HCT116 (cell line): ENCODE measurements at regions not wholly inside any gene's neighbourhood (a gene's known extent, or its start where the extent isn't known, plus 50 kb on each side); places are given as distances from the start of the nearest gene placed in this dataset.

Experiments
- ATAC-seq: fragments of 200-7000 bp; cut with Tn5 transposase; 2 replicates; pipeline ENCODE4 v1.9.1; 2020; ENCODE audit warnings: mild to moderate bottlenecking, moderate library complexity
- BruUV-seq: library from RNA; stranded (reverse); fragments of 400-500 nt; replicated peaks from 2 replicates; lab custom pipeline; 2021; lab: Mats Ljungman, UMichigan
- CTCF ChIA-PET: fragments of 300-600 bp; sonication (Branson Sonifier 250); formaldehyde crosslinking; loops from one replicate; lab custom pipeline; 2021; ENCODE audit warnings: antibody characterized with exemption; lab: Charles Lee
- POLR2A ChIA-PET: fragments of 300-600, 350-600 bp; sonication (Branson Sonifier 250); formaldehyde crosslinking; loops from one replicate; lab custom pipeline; 2021; ENCODE audit warnings: antibody characterized with exemption; lab: Charles Lee
- RAD21 ChIA-PET, 2 experiments: fragments of 300-600 bp; sonication (Branson Sonifier 250); formaldehyde crosslinking; loops; one replicate each; lab custom pipeline; 2023; ENCODE audit warnings: low total read pairs in 2 of 2; ENCODE audit not compliant: uncharacterized antibody in 2 of 2, unreplicated experiment in 2 of 2, low non-redundant PET in 1 of 2; lab: Charles Lee
- DNase-seq: peaks from one replicate; pipeline ENCODE4 v3.0.0-alpha.2; 2010; ENCODE audit warnings: low read depth, low spot score
- H2AFZ ChIP-seq: fragments of 200-600 bp; shearing (Covaris generic), sonication (generic); 2 replicates; pipeline ENCODE4 v1.6.1; 2017; ENCODE audit warnings: low read depth, mixed run types, mixed read lengths, antibody characterized with exemption, low read length; ENCODE audit not compliant: poor library complexity, severe bottlenecking
- H3K27ac ChIP-seq: 2 replicates; pipeline ENCODE4 v1.5.1; 2012; ENCODE audit warnings: low read depth, low read length
- H3K27me3 ChIP-seq: fragments of 200-600 bp; sonication (generic); 2 replicates; pipeline ENCODE4 v1.6.1; 2016; ENCODE audit warnings: mixed run types, low read length, mixed read lengths; ENCODE audit not compliant: insufficient read depth
- H3K36me3 ChIP-seq, 2 experiments: fragments of 200-500 bp in 1 of 2; fragments of 200-600 bp in 1 of 2; sonication (Bioruptor generic) in 1 of 2; sonication (generic) in 1 of 2; 2 replicates each; pipeline versions ENCODE4 v1.5.1 to v1.6.1; 2014 to 2016; ENCODE audit warnings: low read length in 2 of 2, inconsistent platforms in 1 of 2, mixed read lengths in 1 of 2, mixed run types in 1 of 2; ENCODE audit not compliant: insufficient read depth in 2 of 2, control insufficient read depth in 1 of 2
- H3K4me1 ChIP-seq, 2 experiments: fragments of 200-600 bp in 1 of 2; sonication (generic) in 1 of 2; 2 replicates each; pipeline versions ENCODE4 v1.5.1 to v1.6.1; 2012 to 2017; ENCODE audit warnings: low read length in 2 of 2, inconsistent platforms in 1 of 2, mild to moderate bottlenecking in 1 of 2, mixed read lengths in 1 of 2, mixed run types in 1 of 2, moderate library complexity in 1 of 2; ENCODE audit not compliant: insufficient read depth in 2 of 2, control insufficient read depth in 1 of 2
- H3K4me2 ChIP-seq: fragments of 200-600 bp; sonication (generic); 2 replicates; pipeline ENCODE4 v1.6.1; 2017; ENCODE audit warnings: mixed run types, low read length, mixed read lengths
- H3K4me3 ChIP-seq, 2 experiments: fragments of 200-600 bp in 1 of 2; sonication (generic) in 1 of 2; replicated peaks in 1 of 2; 2 replicates each; pipeline ENCODE4 v1.5.1; 2011 to 2016; ENCODE audit warnings: low read length in 2 of 2, control low read depth in 1 of 2, low read depth in 1 of 2, mild to moderate bottlenecking in 1 of 2, mixed read lengths in 1 of 2, mixed run types in 1 of 2
- H3K79me2 ChIP-seq: fragments of 200-600 bp; sonication (generic); 2 replicates; pipeline ENCODE4 v1.6.1; 2017; ENCODE audit warnings: mild to moderate bottlenecking, mixed run types, low read length, moderate library complexity, mixed read lengths; ENCODE audit not compliant: insufficient read depth
- H3K9ac ChIP-seq: fragments of 200-600 bp; sonication (generic); 2 replicates; pipeline ENCODE4 v1.6.1; 2016; ENCODE audit warnings: low read length, mixed read lengths
- H3K9me2 ChIP-seq: fragments of 200-600 bp; sonication (generic), shearing (Covaris generic); 2 replicates; pipeline ENCODE4 v1.6.1; 2017; ENCODE audit warnings: mixed run types, mild to moderate bottlenecking, moderate library complexity; ENCODE audit not compliant: insufficient read depth
- H3K9me3 ChIP-seq, 2 experiments: fragments of 200-500 bp in 1 of 2; fragments of 200-600 bp in 1 of 2; sonication (Bioruptor generic) in 1 of 2; sonication (generic) in 1 of 2; 2 replicates each; pipeline ENCODE4 v1.6.1; 2014 to 2017; ENCODE audit warnings: low read length in 2 of 2, mixed read lengths in 2 of 2, inconsistent platforms in 1 of 2, low read depth in 1 of 2, mild to moderate bottlenecking in 1 of 2, mixed run types in 1 of 2, moderate library complexity in 1 of 2; ENCODE audit not compliant: control insufficient read depth in 1 of 2, insufficient read depth in 1 of 2
- H4K20me1 ChIP-seq: fragments of 200-600 bp; sonication (generic), shearing (Covaris generic); 2 replicates; pipeline ENCODE4 v1.6.1; 2017; ENCODE audit warnings: mixed run types, mild to moderate bottlenecking, moderate library complexity; ENCODE audit not compliant: insufficient read depth
- CBX3 ChIP-seq: IDR thresholded peaks from 2 replicates; pipeline ENCODE4 v1.6.1; 2012; ENCODE audit warnings: low read depth
- CEBPB ChIP-seq: IDR thresholded peaks from 2 replicates; pipeline ENCODE4 v1.6.1; 2012; ENCODE audit warnings: low read depth
- EGR1 ChIP-seq: IDR thresholded peaks from 2 replicates; pipeline ENCODE4 v1.6.1; 2012; ENCODE audit warnings: low read depth
- JUND ChIP-seq: IDR thresholded peaks from 2 replicates; pipeline ENCODE4 v1.6.1; 2012
- MAX ChIP-seq: IDR thresholded peaks from 2 replicates; pipeline ENCODE4 v1.6.1; 2012
- ZBTB33 ChIP-seq: IDR thresholded peaks from 2 replicates; pipeline ENCODE4 v1.6.1; 2011; ENCODE audit warnings: mild to moderate bottlenecking, low read length, moderate library complexity; ENCODE audit not compliant: insufficient replicate concordance; ENCODE audit errors: extremely low read depth
- ZNF274 ChIP-seq: fragments of 200-500 bp; sonication (Bioruptor generic); IDR thresholded peaks from 2 replicates; pipeline ENCODE4 v1.6.1; 2014; ENCODE audit warnings: mild to moderate bottlenecking, low read depth, low read length, inconsistent platforms
- intact Hi-C: fragments of 100-400 bp; cut with micrococcal nuclease; formaldehyde crosslinking; loops from 2 replicates; pipeline ENCODE4 v1.10.0; 2022

GRCh38 chrX:137101273-137101990 is 67.6 kb upstream of the GPR101 start:
- Histone ChIP-seq H3K4me2 (no peak overlapping the region), H3K36me3 (no peaks in the 10 kb centered on the region), H3K9ac (no peak overlapping the region), H3K4me1 (no peaks in the 10 kb centered on the region), H3K79me2 (no peaks in the 10 kb centered on the region), H3K27me3 (peaks cover 4% of the 10 kb centered on the region; the same call in 1 of the 2 replicates), H3K27ac (no peak overlapping the region), H3K4me3 (no peak overlapping the region), H2AFZ (no peak overlapping the region), H3K9me2 (no peaks in the 10 kb centered on the region), H3K9me3 (no peaks in the 10 kb centered on the region), H4K20me1 (no peaks in the 10 kb centered on the region)
- intact Hi-C loops: no loop called here
- TF ChIP-seq CBX3 (no peak), ZNF274 (no peak), JUND (no peak), MAX (no peak), ZBTB33 (no peak), EGR1 (no peak), CEBPB (no peak)
- no peak for DNase-seq
- BruUV-seq: no TSS peak
- no peak for ATAC-seq
- ChIA-PET CTCF (no interaction called here), POLR2A (no interaction called here), RAD21 (no interaction called here)
